ENCODE measurements at regions not wholly inside any gene's neighbourhood (a gene's known extent, or its start where the extent isn't known, plus 50 kb on each side); places are given as distances from the start of the nearest gene placed in this dataset.

GRCh38 chr21:21730512-21730911 is 732.3 kb downstream of the NCAM2 start:
- DNase-seq, result no peak

DNA sequence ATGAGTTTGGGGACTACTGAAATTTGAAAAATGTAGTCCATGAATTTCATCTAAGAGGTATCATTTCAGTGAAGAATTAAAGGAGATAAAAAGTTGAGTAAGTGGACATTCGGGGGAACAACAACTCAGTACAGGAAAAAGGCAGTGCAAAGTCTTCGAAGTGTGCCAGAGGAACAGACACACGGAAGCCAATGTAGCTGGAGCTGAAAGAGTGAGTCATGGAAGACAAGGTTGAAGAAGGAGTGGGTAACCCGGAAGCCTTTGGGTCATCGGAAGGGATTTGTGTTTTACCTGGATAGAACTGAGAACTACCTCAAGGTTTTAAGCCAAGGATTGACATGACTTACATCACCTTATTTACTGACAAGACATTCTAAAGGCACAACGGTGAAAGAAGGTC is 733.4 kb downstream of the NCAM2 start:
- no peak for DNase-seq

GRCh38 chr21:21734088-21734487 is 735.9 kb downstream of the NCAM2 start:
- no peak for DNase-seq

DNA sequence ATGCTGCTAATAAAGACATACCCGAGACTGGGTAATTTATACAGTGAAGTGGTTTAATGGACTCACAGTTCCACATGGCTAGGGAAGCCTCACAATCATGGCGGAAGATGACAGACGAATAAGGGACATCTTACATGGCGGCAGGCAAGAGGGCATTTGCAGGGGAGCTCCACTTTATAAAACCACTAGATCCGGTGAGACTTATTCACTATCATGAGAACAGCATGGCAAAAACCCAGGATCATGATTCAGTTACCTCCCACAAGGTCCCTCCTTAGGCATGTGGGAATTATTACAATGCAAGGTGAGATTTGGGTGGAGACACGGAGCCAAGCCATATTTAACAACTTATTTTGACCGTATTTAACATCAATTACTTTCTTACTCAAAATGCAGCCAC is 739.0 kb downstream of the NCAM2 start:
- no peak for DNase-seq

DNA sequence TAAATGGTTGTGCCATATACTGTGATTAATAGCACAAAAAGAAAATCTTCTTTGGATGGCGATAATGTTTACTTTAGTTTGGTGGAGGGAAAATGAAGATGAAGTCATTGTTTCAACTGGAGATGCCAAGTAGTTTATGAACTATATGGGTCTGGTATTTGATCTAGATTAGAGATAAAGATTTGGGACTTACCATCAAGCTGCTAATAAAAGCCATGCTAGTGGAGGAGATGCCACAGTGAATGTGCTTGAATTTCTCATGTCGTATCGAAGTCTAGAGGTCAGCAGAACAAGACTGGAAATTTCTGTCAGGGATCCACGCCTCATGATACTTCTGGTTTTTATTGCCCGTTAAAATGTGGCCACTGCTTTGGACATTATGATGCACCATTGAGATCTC is 742.0 kb downstream of the NCAM2 start:
- DNase-seq, result no peak

- DNase-seq, result no peak
Measured at GRCh38 chr21:21750124-21750825, 752.1 kb downstream of the NCAM2 start.

DNA sequence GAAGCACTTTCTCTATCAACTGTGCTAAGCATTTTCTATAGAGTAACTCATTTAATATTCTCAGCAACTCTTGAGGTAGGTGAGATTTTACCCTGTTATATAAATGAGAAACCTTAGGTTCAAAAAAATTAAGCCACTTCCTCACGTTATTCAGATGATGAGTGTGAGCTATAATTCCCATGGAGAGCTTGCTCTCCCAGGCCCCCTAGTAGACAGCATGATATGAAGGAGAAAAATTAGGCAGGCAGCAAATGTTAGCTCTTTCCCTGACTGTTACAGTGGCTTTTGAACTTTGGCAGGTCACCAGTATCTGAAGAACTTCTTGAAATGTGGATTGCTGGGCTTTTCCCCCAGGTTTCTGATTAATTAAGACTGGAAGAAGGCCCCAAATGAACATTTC is 753.1 kb downstream of the NCAM2 start:
- no peak for DNase-seq

- DNase-seq, result no peak
Measured at GRCh38 chr21:21762855-21763254, 764.6 kb downstream of the NCAM2 start.

DNA sequence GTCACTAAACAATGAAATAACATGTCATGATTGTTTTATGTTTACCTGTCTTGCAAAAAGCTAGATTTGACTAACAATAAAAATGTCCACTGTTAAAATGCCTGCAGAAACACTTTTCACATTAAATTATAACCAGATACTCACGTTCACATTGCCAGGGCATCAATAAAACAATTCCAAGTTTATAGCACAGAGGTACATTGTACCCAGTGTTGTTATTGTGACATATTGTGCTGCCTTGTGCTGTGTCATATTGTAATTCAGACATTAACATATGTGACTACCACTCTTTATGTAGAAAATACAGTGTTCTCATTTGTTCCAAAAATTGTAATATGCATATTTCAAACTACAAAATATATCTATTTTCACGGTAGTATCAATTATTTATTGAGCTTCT is 766.1 kb downstream of the NCAM2 start:
- no peak for DNase-seq

GRCh38 chr21:21767276-21767675 is 769.1 kb downstream of the NCAM2 start:
- DNase-seq, result no peak

DNA sequence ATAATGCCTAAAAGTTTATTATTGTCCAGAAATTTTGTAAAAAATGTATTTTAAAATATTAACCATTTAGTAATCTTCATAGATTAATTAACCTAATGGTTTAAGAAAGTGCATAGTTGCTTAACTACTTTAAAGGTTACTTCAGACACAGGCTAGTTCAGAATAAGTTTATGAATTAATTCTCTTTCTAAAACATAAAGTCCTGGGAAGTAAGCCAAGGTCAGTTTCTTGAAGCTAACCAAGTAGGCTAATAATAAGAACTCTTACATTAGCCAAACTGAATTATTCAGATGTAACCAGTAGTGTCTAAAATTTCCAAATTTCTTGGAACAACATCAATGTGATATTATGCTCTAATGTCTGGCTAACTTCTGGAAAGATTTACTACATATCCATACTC is 790.4 kb downstream of the NCAM2 start:
- DNase-seq, result no peak

- no peak for DNase-seq
Measured at GRCh38 chr21:21801921-21802320, 803.7 kb downstream of the NCAM2 start.

GRCh38 chr21:21806711-21807597 is 808.7 kb downstream of the NCAM2 start:
- DNase-seq, result no peak

- DNase-seq, result no peak
Measured at GRCh38 chr21:21807598-21807903, 809.3 kb downstream of the NCAM2 start.

DNA sequence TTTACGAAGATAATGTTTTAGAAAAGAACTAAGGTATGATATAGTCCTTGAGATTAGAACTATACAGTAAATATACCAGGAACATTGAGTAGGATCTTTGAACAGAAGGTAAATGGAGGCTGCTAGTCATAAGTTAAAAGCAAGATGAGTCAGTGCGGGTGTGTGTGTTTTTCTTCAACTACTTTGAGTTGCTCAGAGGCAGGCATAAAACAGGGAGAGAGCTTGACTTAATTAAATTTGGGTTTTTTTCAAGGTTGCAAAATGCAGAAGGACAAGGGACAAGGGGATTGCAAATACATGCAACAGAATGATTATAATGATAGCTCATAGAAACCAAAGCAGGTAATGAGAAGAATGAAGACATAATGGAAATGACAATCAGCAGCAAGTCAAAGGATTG is 815.1 kb downstream of the NCAM2 start:
- no peak for DNase-seq

DNA sequence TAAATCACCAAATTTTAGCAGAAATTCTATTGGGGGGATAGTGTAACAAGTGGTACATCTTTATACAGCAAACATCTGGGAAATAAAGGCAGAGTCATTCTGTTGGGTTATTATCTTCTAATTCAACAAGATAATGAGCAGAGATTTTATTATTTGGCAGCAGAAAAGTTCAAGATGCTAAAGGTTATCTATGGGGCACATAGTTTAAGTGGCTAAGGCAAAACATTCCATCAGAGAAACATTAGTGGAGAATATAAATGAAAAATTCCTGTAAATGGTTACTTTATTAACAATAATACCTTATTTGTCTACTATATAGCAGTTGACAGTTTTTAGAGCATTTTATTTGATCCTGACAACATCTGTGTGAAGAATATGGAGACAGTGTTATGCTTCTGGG is 815.7 kb downstream of the NCAM2 start:
- DNase-seq, result no peak

- no peak for DNase-seq
Measured at GRCh38 chr21:21816778-21817177, 818.6 kb downstream of the NCAM2 start.

- peak; percentile 94 for DNase-seq
Measured at GRCh38 chr21:21818898-21819297, 820.7 kb downstream of the NCAM2 start.

- DNase-seq, result no peak
Measured at GRCh38 chr21:21828130-21828529, 829.9 kb downstream of the NCAM2 start.

- no peak for DNase-seq
Measured at GRCh38 chr21:21831036-21831435, 832.8 kb downstream of the NCAM2 start.

GRCh38 chr21:21845901-21846300 is 847.7 kb downstream of the NCAM2 start:
- DNase-seq, result no peak

GRCh38 chr21:21851205-21851604 is 853.0 kb downstream of the NCAM2 start:
- no peak for DNase-seq

GRCh38 chr21:21851657-21852056 is 853.4 kb downstream of the NCAM2 start:
- no peak for DNase-seq

GRCh38 chr21:21858502-21859334 is 860.5 kb downstream of the NCAM2 start:
- no peak for DNase-seq

All from NCI-H524 treated with DMSO at 0.1 percent for 48 hours (cell line).